PC-9 (cell line): ENCODE measurements at regions not wholly inside any gene's neighbourhood (a gene's known extent, or its start where the extent isn't known, plus 50 kb on each side); places are given as distances from the start of the nearest gene placed in this dataset.

Source experiments
- EZH2 ChIP-seq: fragments of 200-600 bp; sonication (generic); IDR thresholded peaks from 2 replicates; pipeline ENCODE4 v1.8.0; 2017; ENCODE audit warnings: antibody characterized with exemption, low read depth
- TF ChIP-seq, protein P1 (sequence below): fragments of 200-600 bp; sonication (generic); conservative IDR thresholded peaks from 2 replicates; pipeline ENCODE4 v1.6.1; 2017; ENCODE audit warnings: mixed run types, antibody characterized with exemption, mild to moderate bottlenecking, moderate library complexity

DNA sequence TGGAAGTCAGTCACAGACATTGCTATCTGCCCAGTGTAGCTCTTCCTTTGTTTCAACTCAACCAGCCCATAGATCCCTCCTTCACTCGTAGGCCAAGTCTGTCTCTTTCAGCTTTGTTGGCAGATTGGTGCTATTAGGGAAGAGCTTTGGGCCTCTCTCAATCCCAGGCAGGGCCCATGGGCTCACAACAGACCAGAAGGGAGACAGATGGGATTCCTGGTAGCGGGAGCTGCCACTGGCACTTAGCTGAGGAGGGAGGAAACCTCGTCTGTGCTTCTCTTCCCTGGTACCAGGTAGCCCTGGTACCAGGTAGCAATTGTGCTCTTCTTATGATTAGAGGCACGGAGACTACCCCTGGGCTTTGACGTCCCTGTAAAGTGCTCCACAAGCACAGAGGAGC, 592.0 kb downstream of the TYW1 start:
- TF ChIP-seq, protein P1, sequence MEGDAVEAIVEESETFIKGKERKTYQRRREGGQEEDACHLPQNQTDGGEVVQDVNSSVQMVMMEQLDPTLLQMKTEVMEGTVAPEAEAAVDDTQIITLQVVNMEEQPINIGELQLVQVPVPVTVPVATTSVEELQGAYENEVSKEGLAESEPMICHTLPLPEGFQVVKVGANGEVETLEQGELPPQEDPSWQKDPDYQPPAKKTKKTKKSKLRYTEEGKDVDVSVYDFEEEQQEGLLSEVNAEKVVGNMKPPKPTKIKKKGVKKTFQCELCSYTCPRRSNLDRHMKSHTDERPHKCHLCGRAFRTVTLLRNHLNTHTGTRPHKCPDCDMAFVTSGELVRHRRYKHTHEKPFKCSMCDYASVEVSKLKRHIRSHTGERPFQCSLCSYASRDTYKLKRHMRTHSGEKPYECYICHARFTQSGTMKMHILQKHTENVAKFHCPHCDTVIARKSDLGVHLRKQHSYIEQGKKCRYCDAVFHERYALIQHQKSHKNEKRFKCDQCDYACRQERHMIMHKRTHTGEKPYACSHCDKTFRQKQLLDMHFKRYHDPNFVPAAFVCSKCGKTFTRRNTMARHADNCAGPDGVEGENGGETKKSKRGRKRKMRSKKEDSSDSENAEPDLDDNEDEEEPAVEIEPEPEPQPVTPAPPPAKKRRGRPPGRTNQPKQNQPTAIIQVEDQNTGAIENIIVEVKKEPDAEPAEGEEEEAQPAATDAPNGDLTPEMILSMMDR: no peak
- TF ChIP-seq EZH2: no peak
